ENCODE measurements at regions not wholly inside any gene's neighbourhood (a gene's known extent, or its start where the extent isn't known, plus 50 kb on each side); places are given as distances from the start of the nearest gene placed in this dataset.

DNA sequence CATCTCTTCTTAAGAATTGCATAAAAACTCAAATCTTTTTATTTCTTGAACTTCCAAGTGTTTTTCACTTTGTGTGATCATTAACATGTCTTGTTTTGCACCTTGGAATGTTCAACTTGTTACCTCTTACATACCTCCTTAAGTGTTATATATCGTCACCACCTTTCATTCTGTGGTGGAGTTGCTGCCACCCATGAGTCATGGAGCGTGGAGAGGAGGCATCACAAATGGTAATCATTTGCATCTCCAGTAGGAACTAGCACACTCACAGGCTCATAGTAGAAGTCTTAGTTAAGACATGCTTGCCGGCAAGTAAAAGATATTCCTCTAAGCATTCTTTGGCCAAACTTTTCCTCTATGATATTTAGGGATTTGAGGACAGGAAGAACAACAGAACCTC, 67.0 kb upstream of the VCX start:
- no peaks in the 10 kb centered on the region for H3K9me3 Mint-ChIP-seq (ENCODE audit: unreplicated experiment)
- H3K4me1 Mint-ChIP-seq (ENCODE audit: unreplicated experiment): no peaks in the 10 kb centered on the region
- no peaks in the 10 kb centered on the region for H3K27me3 Mint-ChIP-seq (ENCODE audit: unreplicated experiment)
- TF ChIP-seq, protein P1, sequence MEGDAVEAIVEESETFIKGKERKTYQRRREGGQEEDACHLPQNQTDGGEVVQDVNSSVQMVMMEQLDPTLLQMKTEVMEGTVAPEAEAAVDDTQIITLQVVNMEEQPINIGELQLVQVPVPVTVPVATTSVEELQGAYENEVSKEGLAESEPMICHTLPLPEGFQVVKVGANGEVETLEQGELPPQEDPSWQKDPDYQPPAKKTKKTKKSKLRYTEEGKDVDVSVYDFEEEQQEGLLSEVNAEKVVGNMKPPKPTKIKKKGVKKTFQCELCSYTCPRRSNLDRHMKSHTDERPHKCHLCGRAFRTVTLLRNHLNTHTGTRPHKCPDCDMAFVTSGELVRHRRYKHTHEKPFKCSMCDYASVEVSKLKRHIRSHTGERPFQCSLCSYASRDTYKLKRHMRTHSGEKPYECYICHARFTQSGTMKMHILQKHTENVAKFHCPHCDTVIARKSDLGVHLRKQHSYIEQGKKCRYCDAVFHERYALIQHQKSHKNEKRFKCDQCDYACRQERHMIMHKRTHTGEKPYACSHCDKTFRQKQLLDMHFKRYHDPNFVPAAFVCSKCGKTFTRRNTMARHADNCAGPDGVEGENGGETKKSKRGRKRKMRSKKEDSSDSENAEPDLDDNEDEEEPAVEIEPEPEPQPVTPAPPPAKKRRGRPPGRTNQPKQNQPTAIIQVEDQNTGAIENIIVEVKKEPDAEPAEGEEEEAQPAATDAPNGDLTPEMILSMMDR (IDR thresholded peaks at IDR 0.05; ENCODE audit: unreplicated experiment): no peak
- H3K27ac Mint-ChIP-seq (ENCODE audit: unreplicated experiment): no peak overlapping the region
- H3K4me3 Mint-ChIP-seq (ENCODE audit: unreplicated experiment): no peak overlapping the region
- H3K36me3 Mint-ChIP-seq (ENCODE audit: low read depth, unreplicated experiment): no peaks in the 10 kb centered on the region
- DNase-seq (ENCODE audit: low spot score): no peak

DNA sequence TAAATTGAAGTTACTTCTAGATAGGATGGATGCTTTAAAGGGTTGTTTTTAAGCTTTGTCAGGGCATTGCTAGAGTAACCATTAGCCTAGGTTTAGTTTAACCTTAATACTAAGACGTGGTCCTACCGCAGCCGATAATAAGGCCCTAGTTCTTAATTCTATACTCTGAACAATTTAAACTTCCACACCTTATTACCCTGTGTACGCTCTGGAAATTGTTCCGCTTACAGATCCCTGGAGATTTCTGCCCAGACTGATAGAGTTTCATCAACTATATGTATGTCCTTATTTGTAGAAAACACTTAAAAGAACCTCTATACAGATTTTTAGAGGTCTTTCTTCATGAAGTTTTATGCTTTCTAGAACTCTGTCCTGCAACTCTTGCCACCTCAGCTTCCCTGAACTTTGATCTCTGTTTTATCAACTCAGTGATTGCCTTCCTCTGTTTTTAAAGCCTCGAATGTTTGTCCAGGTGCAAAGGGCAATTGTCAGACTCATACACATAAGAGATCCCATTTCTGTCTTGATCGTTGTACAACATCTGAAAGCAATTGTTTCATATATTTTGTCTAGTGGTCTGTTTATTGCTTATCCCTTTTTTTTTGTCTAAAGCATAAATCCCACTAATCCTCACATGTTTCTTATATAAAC, 71.1 kb upstream of the VCX start:
- Mint-ChIP-seq H3K27ac (ENCODE audit: unreplicated experiment) (no peak overlapping the region), H3K9me3 (ENCODE audit: unreplicated experiment) (no peaks in the 10 kb centered on the region), H3K27me3 (ENCODE audit: unreplicated experiment) (no peaks in the 10 kb centered on the region), H3K36me3 (ENCODE audit: low read depth, unreplicated experiment) (no peaks in the 10 kb centered on the region), H3K4me1 (ENCODE audit: unreplicated experiment) (no peaks in the 10 kb centered on the region), H3K4me3 (ENCODE audit: unreplicated experiment) (no peak overlapping the region)
- DNase-seq (ENCODE audit: low spot score): no peak
- TF ChIP-seq, protein P1 (IDR thresholded peaks at IDR 0.05; ENCODE audit: unreplicated experiment): no peak

DNA sequence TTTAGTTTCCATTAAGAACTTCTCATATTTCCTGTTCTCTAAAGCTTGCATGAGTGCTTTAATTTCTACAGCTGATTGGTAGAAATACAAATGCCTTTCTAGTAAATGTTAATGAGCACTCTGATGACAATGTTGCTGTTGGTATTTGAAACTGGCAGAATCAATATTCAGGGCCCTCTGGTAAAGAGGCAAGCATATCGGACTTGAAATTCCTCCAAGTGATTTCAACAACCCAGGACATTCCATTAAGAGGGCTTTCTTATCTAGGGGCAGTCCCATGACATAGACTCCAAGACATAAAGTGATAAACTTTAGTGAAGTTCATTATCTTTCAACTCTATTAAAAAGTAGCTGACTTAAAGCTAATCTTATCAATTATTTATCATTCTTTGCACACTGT, 83.1 kb upstream of the VCX start:
- Mint-ChIP-seq H3K36me3 (ENCODE audit: low read depth, unreplicated experiment) (no peaks in the 10 kb centered on the region), H3K9me3 (ENCODE audit: unreplicated experiment) (no peaks in the 10 kb centered on the region), H3K27ac (ENCODE audit: unreplicated experiment) (no peak overlapping the region), H3K4me3 (ENCODE audit: unreplicated experiment) (no peak overlapping the region), H3K4me1 (ENCODE audit: unreplicated experiment) (peaks cover 4% of the 10 kb centered on the region), H3K27me3 (ENCODE audit: unreplicated experiment) (no peaks in the 10 kb centered on the region)
- no peak for DNase-seq (ENCODE audit: low spot score)
- TF ChIP-seq, protein P1 (IDR thresholded peaks at IDR 0.05; ENCODE audit: unreplicated experiment): no peak

DNA sequence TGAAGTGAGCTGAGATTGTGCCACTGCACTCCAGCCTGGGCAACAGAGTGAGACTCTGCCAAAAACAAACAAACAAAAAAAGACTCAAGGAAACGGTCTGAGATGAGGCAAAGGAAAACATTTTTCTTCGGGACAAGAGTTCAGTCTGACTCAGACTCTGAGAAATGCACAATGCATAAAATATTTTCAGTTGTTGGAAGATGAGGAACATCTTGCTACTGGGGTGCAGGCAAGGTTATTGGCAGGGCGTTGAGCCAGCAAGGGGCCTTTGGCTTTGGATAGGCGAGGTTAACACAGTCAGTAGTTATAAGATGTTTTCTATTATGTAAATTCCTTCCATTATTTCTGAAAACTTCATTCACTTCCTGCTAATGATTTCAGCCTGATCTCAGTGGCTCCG, 96.1 kb upstream of the VCX start:
- Mint-ChIP-seq H3K9me3 (ENCODE audit: unreplicated experiment) (no peaks in the 10 kb centered on the region), H3K27ac (ENCODE audit: unreplicated experiment) (no peak overlapping the region), H3K4me3 (ENCODE audit: unreplicated experiment) (no peak overlapping the region), H3K36me3 (ENCODE audit: low read depth, unreplicated experiment) (no peaks in the 10 kb centered on the region), H3K4me1 (ENCODE audit: unreplicated experiment) (no peaks in the 10 kb centered on the region), H3K27me3 (ENCODE audit: unreplicated experiment) (no peaks in the 10 kb centered on the region)
- DNase-seq (ENCODE audit: low spot score): no peak
- TF ChIP-seq, protein P1 (IDR thresholded peaks at IDR 0.05; ENCODE audit: unreplicated experiment): no peak

DNA sequence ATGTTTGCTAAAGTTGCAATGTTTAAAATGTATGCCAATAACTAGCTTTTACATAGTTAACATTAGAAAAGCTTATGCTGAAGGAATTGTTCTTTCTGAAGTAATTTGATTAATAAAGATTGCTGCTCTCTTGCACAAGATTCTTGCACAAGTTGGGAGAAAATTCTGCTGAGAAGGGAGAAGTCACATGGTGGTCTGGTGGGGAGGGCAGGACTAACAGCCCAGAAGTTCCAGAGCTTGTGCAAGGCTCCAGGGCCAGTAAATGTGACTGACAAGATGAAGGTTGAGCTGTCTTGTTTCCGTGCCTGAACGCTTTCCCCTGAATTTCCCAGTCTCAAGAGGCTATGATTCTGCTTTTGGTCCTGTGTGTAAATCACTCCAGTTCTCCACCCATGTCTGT, 112.9 kb upstream of the VCX start:
- H3K9me3 Mint-ChIP-seq (ENCODE audit: unreplicated experiment): no peaks in the 10 kb centered on the region
- no peak overlapping the region for H3K4me3 Mint-ChIP-seq (ENCODE audit: unreplicated experiment)
- TF ChIP-seq, protein P1 (IDR thresholded peaks at IDR 0.05; ENCODE audit: unreplicated experiment): no peak
- H3K36me3 Mint-ChIP-seq (ENCODE audit: low read depth, unreplicated experiment): no peaks in the 10 kb centered on the region
- DNase-seq (ENCODE audit: low spot score): no peak
- no peaks in the 10 kb centered on the region for H3K4me1 Mint-ChIP-seq (ENCODE audit: unreplicated experiment)
- no peaks in the 10 kb centered on the region for H3K27me3 Mint-ChIP-seq (ENCODE audit: unreplicated experiment)
- H3K27ac Mint-ChIP-seq (ENCODE audit: unreplicated experiment): no peak overlapping the region

Data from endothelial cell (in vitro differentiated cells).